Fibroblast of mammary gland (primary cell): ENCODE measurements at regions not wholly inside any gene's neighbourhood (a gene's known extent, or its start where the extent isn't known, plus 50 kb on each side); places are given as distances from the start of the nearest gene placed in this dataset.
A peak's percentile ranks its signal among the peaks of the same experiment; 100 is the strongest.

Experiments
- DNase-seq: peaks from one replicate; pipeline ENCODE4 v3.0.0-alpha.2; 2010; ENCODE audit warnings: low read depth
- H3K4me3 ChIP-seq: 2 replicates; pipeline ENCODE4 v1.5.1; 2011; ENCODE audit warnings: low read depth, mild to moderate bottlenecking, low read length, moderate library complexity; ENCODE audit not compliant: control insufficient read depth
- TF ChIP-seq, protein P1 (sequence below): conservative IDR thresholded peaks from 2 replicates; pipeline ENCODE4 v1.5.1; 2011; ENCODE audit warnings: low read depth, low read length, inconsistent platforms; ENCODE audit not compliant: control insufficient read depth, insufficient read depth

DNA sequence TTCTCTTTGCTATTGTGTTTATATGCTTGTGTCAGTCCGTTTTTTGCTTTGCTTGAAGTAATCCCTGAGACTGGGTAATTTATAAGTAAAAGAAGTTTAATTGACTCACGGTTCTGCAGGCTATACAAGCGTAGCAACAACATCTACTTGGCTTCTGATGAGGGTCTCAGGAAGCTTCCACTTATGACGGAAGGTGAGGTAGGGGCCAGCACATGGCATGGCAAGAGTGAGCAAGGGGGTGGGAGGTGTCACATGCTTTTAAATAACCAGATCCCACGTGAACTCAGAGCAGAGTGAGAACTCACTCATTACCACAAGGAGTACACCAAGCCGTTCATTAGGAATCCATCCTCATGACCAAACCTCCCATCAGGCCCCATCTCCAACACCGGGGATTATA is 540.3 kb downstream of the TDRD15 start:
- DNase-seq = no peak
- TF ChIP-seq, protein P1, sequence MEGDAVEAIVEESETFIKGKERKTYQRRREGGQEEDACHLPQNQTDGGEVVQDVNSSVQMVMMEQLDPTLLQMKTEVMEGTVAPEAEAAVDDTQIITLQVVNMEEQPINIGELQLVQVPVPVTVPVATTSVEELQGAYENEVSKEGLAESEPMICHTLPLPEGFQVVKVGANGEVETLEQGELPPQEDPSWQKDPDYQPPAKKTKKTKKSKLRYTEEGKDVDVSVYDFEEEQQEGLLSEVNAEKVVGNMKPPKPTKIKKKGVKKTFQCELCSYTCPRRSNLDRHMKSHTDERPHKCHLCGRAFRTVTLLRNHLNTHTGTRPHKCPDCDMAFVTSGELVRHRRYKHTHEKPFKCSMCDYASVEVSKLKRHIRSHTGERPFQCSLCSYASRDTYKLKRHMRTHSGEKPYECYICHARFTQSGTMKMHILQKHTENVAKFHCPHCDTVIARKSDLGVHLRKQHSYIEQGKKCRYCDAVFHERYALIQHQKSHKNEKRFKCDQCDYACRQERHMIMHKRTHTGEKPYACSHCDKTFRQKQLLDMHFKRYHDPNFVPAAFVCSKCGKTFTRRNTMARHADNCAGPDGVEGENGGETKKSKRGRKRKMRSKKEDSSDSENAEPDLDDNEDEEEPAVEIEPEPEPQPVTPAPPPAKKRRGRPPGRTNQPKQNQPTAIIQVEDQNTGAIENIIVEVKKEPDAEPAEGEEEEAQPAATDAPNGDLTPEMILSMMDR = no peak
- no peak overlapping the region for H3K4me3 ChIP-seq

- DNase-seq = no peak
- TF ChIP-seq, protein P1 = no peak
- no peak overlapping the region for H3K4me3 ChIP-seq
These were observed 543.9 kb downstream of the TDRD15 start for GRCh38 chr2:21667638-21668037.

GRCh38 chr2:21668078-21668710 is 544.4 kb downstream of the TDRD15 start:
- no peak for DNase-seq
- TF ChIP-seq, protein P1 = no peak
- H3K4me3 ChIP-seq = no peak overlapping the region

GRCh38 chr2:21676041-21676440 is 552.3 kb downstream of the TDRD15 start:
- no peak overlapping the region for H3K4me3 ChIP-seq
- no peak for DNase-seq
- TF ChIP-seq, protein P1 = no peak

- H3K4me3 ChIP-seq = no peak overlapping the region
- TF ChIP-seq, protein P1 = no peak
- peak; percentile 2 for DNase-seq
These were observed 552.9 kb downstream of the TDRD15 start for GRCh38 chr2:21676676-21677075.

GRCh38 chr2:21683838-21684237 is 560.1 kb downstream of the TDRD15 start:
- TF ChIP-seq, protein P1 = no peak
- DNase-seq = no peak
- no peak overlapping the region for H3K4me3 ChIP-seq

DNA sequence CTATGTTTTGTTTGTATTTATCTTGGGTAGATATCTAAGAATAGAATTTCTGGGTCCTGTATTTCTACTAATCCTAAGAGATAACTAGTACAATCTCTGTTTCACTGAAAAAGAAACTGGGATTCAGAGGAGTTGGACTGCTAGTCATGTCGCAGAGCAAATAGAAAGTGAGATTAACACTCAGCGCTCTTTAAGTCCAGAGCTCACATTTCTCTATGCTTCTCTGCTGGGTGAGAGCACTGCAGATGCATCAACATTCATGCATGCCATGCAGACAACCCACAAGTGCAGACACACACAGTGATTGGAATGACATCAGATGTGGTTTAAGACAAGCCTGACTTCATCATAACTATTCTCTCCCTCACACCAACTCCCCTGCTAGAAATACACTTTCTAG is 563.8 kb downstream of the TDRD15 start:
- H3K4me3 ChIP-seq = no peak overlapping the region
- DNase-seq = no peak
- TF ChIP-seq, protein P1 = no peak
